Activated CD4-positive, alpha-beta T cell treated with anti-CD3 and anti-CD28 coated beads for 1 hour (primary cell): ENCODE measurements at regions not wholly inside any gene's neighbourhood (a gene's known extent, or its start where the extent isn't known, plus 50 kb on each side); places are given as distances from the start of the nearest gene placed in this dataset.

Experiments used
- DNase-seq: peaks from one replicate; pipeline ENCODE4 v3.0.0-alpha.2; 2020

DNA sequence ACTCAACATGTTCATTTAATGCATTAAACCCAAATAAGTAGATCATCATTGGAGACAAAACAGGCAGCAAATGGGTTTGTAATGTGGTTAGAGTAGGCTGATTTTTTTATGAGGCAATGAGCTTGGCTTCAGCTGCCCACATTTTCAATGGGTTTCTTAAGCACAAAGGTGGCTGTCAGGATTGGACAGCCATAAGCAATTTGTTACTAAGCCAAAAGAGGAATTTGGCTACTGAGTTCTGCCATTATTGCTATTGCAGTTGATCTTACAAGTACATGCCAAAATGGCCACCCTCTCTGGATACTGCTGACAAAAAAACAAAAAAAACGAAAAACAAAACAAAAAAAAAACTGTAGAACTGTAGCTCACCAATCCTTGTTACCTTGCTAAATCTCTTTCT is 1348.0 kb upstream of the PIK3C3 start:
- no peak for DNase-seq

DNA sequence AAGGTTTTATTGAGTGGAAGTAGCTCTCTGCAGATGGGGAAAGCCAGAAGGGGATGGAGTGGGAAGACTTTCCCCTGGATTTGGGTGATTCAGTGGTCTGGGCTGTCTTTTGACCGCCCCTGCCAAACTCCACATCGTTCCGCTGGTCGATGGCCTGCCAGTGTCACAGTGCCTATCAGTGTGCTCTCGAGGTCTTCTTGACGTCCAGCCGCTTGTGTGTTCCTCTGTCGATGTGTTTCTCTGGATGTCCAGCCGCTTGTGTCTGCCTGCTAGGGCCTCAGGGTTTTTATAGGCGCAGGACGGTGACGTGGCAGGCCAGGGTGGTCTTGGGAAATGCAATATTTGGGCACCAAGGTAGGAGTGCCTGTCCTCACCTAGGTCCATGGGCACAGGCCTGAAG is 1371.4 kb upstream of the PIK3C3 start:
- DNase-seq: no peak

DNA sequence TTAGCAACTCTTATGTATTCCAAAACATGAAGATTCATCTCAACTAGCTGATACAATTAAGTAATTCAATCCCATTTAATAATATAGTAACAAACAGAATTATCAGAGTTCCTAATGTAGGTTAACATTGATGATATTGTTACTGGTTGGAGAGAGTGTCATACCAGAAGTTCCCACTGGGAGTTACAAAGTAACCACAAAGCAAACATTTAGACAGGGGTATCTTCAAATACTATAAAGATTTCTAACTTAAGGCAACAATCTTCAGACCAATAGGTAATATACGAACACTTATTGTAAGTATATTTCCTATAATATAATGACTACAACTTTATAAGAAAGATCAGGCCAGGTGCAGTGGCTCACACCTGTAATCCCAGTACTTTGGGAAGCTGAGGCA is 1372.9 kb upstream of the PIK3C3 start:
- DNase-seq: no peak

DNA sequence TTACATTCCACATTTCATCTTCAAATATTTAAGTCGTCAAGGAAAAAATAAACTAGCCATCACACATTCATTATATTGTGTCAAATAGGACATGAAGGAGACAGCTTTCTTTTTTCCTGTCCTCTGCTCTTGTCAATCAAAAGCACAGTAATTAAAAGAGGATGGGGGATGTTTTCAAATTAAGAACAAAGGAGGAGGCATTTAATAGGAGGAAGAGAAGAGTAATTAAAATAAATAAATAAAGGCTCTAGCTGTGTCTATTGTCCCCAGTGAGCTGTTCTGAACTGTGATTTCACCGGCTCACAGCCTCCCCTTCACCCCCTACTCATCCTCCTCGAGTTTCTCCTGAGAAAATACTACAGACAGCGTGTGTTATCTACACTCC is 1377.1 kb upstream of the PIK3C3 start:
- DNase-seq: no peak

DNA sequence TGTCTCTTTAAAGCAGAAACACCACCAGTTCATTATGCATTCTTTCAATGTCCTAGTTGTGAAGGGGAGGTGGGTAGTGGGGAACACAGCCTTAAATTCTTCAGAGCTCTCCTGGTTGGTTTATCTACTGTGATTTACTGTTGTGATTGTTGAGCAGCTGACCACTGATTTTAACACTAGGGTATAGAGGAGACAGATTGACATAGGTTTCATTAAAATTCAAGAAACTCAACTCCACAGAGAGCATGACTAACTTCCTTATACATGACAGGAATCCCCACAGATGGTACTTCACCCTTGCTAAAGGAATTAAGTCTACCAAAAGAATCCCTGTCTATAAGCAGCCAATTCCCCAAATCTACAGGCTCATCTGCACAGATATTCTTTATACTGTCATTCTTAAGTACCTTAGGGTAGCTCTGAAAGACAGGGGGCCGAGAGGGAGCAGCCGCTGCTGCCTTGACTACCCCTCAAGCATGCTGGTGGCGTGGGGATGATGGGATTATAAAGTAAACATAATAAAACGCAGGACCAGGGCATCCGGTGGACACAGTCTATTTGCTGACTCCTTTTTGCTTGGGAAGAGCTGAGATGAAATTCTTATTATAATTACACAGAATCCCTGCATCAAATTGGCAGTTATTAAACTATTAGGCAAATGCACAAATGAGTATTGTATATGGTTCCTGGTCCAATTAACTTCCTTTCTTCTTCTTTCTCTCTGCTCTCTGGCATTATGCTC is 1377.6 kb upstream of the PIK3C3 start:
- DNase-seq: no peak

DNA sequence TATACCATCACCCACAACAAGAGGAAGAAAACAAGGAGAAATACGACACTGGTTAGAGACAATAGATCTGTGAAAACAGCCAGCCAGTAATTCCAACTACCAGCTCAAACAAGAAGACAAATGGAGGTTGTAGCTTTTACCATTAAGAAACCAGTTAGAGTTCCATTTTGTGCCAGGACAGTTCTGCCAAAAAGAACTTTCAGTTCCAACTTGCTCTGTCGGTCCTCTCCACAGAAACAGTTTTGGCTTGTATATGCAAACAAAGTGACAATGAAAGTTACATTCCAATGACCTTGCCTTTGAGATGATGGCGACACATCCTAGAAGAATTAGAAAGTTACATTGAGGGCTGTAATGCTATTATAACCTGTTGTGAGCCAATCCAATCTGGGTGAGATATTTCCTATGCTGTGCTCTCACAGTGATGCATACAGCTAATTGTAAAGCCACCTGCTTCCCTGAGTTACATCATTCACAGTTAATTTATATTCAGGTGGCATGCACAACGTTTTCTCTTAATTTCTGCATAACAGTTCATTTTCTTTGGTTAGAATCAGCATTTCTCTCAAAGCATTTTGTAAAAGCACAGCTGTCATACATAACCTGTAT is 1378.4 kb upstream of the PIK3C3 start:
- no peak for DNase-seq

DNA sequence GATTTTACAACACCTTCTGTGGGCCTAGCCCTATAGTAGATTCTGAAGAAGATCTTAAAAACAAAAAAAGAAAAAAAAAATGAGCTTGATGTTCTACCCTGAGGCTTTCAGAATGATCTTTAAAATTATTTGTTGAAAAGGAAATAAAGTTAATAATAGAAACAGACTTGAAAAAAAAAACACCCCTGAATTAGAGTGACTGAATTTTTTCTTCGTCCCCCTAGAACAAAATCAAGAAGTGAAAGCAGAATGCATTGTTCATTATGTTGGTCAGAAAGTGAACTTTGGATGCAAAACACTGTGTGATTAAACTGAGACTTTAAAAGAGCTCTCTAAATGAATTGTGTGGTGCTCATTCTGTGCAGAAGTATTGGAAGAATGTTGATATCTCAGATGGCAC is 1384.4 kb upstream of the PIK3C3 start:
- DNase-seq: no peak

DNA sequence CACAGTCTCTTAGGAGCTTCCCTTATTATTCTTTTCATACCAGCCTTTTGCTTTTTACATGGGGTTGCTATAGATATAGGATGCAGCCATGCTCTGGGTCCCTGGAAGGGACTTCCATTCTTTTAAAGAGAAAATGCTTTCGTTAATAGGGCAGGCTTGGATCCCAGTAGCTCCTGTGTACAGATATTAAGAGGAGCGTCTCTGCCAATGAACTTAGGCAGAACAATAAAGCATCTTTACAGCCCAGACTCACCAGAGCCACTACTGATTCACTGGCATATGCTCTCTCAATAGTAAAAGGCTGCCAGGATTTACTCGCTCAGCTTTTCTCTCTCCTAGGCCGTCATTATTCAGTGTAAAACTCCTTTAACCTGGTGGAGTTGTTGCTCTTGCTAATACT is 1385.4 kb upstream of the PIK3C3 start:
- no peak for DNase-seq

DNA sequence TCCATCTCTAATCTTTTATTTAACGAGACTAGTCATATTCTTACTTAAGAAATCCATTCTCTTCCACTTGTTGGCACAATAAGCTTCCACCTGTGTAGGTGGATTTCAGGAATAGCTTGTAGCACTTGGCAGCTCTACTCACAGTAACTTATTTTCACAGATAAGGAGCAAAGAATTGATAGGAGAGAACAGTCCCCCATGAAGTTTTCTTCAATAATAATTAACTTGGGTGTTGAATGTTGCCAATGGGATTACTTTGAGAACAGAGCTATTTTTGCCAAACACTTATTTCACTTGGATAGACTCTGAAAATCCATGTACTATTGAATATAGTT is 1388.6 kb upstream of the PIK3C3 start:
- no peak for DNase-seq

DNA sequence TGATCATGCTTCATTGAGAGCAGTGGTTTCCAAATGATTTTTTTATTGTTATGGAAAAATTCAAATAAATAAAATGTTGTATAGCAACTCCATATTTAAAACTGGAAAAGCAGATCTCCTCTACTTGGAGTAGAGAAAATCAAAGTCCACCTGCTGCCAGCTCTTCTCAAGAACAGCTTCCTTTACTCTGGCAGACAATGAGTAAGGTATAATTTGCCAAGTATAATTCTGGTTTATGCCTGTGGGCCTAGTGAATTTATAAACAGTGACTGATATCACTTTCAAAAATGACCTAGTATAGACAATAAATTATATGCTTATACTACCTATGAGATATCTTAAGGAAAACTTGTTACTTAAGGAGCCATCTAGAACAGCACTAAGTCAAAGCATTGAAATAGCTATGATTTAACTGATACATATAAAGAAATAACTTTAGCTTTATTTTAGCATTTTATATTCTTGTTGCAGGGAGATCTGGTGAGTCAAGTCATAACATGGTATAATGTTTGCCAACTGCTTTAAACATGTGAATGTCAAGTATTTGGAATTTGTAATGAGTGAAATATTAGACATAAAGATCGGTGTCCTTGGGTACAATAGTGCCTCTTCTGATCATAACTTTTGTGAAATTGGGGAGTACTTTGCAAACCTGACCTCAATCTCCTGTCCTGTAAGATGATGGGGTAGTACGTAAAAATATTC is 1389.1 kb upstream of the PIK3C3 start:
- DNase-seq: no peak

DNA sequence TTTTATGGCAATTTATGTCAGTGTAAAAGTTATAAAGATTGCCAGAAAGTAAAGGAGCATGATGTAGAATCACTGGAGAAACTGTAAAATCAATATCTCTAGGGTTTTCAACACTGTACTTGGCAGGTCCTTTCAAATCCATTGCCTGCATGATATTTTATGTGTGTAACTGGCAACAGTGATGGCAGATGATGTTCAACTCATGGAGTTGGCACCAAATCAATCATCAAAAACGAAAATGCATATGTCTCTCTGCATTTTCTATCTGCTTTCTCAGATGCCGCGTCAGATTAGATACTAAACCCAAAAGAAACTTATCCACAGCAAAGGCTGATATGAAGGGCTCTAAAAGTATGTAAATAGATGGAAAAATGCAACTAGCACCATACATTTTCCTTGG is 1395.5 kb upstream of the PIK3C3 start:
- DNase-seq: no peak

DNA sequence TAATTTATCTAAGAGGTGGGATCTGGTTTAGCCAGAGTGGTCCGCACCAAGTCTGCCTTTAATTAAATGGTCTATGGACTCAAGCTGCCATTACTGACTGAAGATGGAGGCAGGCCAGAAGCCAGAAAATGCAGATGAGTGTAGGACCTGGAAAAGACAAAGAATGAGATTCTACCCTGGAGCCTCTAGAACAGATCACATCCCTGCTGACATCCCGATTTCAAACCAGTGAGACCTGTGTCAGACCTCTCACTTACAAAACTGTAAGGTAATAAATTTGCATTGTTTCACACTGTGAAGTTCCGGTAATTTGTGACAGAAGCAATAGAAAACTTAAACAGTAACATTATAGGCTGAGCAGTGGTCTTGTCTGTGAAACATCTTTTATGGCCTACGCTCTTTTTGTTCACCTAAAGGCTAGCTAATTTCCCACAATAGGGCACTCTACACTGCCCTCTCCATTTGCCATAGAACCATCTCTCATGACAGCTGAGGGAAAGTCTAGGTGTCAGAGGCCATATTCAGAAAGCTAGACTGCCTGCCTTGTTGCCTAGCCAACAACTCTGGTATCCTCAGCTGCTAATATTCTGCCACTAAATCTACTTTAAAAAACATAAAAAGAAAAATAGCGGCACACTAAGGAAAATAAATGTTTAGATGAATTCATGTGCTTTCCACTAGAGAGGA is 1396.2 kb upstream of the PIK3C3 start:
- no peak for DNase-seq

DNA sequence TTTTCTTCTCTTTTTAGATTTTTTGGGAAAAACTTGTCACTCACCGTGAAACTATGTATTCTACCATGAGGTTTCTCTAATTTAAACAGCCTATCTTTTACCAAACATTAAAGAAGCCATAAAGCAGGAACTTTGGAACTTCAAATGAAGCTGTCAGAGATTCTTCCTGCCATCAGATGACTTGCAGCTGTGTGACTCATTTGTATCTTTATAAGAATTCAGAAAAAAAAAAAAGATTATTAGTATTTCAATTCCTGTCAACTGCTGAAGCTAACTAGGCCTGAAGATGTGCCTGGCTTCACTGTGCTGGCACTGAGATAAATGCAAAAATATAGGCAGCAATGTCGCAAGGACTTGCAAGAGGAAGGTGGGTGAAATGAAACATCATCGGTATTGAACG is 1399.1 kb upstream of the PIK3C3 start:
- DNase-seq: no peak

DNA sequence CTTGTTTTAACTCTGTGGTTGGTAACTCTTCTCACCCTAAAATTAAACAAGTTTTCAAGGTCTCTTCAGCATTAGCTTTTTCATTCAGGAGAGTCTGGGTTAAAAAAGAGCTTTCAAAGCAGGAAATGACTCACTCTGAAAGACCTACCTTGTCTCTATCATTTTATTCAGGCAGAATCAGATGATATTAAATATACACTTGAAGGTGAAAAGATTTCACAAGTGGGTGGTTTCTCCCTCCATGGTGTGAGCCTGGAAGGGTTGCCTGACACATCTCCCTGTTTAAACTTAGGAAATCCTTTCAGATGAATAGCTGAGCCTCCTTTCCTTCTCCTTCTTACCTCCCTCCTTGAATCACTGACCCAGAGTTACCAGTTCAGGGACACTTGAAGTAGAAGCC is 1402.0 kb upstream of the PIK3C3 start:
- no peak for DNase-seq

DNA sequence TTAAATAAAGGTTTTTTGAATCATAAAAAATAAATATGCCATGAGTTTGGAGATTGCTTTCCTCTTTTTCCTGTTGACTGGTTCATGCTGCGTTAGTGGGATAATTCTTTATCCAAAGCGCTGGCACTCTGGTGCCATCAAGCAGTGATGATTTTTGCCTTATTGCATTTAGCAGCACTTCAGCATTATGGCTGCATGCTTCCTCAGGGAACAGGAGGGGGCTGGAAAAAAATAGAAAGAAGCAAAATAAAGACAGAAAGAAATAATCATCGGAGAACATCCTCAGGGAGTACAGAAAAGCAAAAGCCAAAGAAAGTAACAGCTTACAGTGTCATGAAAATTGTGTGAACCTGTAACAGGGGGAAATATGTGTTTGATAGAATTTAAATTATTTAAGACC is 1408.2 kb upstream of the PIK3C3 start:
- DNase-seq: no peak

DNA sequence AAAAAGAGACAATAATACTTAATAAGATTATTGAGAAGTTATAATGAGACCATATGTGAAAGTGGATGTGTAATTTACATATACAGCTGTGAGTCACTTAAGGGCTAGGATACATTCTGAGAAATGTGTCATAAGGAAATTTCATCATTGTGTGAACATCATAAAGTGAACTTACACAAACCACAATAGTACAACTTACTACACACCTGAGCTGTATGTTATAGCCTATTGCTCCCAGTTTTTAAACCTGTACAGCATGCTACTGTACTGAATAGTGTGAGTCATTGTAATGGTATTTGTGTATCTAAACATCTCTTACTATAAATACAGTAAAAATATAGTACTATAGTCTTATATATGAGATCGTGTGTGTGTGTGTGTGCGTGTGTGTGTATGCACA is 1420.3 kb upstream of the PIK3C3 start:
- no peak for DNase-seq

DNA sequence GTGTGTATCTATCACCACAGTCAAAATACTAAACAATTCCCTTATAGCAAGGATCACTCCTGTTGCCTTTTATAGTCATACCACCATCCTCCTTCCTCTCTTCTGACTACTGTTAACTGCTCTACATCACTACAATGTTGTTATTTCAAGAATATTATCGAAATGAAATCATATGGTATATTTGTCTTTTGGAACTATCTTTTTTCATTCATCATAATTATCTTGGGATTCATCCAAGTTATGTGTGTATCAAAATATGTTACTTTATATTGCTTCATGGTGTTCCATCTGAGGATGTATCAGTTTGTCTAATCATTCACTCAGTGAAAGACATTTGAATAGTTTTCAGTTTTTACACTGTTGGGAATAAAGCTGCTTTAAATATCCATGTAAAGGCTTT is 1423.0 kb upstream of the PIK3C3 start:
- DNase-seq: no peak

DNA sequence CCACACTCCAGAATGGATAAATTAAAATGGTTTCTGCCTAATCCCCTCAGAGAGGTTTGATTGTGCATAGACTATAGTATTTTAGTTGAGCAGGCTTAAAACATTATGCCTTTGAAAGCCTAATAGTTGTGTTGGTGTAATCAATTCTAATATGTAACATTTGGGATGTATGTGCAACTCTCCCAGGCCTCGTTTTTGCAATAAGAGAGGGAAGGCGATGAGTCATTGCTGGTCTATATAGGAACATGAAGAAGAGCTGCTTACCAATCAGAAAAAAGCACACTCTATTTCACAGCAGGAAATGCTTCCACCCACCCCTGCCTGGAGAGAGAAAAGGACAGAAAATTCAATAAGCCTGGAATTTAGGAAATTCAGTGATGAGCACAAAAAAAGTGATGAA is 1424.0 kb upstream of the PIK3C3 start:
- DNase-seq: no peak

DNA sequence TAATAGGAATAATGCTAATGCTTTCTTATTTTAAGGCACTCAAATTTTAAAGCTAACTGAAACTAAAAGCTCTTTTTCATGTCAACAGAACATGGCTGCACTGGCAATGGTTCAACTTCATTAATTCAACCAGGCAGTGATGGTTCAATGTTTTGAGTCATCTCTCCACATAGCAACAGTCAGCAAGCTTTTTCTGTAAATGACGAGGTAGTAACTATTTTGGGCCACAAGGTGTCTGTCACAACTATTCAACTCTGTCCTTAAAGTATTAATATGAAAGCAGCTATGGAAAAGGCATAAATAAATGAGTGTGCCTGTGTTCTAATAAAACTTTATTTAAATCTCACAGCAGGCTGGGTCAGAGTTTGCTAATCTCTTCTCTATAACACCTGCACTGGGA is 1425.6 kb upstream of the PIK3C3 start:
- DNase-seq: no peak

DNA sequence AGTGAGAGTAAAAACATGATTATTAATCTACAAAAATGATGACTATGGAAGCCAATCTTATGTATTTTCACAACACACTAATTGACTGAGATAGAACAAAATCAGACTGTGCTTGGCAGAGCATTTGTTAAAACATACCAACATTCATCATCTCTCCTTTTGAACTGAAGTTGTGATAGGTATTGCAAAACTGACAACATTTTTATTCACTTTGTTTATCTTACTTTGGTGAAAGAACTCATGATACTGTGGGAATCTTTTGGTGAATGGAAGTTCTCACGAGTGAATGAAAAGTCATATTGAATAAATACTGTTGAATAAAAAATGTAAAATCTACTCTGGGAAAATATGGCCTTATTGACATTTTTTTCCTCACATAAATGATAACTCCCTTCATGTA is 1430.2 kb upstream of the PIK3C3 start:
- DNase-seq: no peak

DNA sequence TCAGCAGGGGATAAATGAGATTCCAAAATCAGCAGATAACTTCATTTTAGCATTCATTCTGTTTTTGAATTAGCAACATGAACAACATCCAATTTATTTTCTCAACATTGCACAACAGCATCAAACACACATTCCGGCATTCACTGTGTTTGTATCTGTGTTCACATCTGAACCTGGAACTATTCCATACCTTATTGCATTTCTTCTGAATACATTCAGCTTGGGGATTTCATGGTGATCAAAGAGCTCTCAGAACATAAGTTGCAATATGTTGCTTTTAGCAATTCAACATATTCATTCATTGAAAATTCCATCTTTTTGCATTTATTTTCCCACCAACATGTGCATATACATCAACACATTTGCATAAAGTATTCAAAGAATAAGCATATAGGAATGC is 1431.7 kb upstream of the PIK3C3 start:
- no peak for DNase-seq

DNA sequence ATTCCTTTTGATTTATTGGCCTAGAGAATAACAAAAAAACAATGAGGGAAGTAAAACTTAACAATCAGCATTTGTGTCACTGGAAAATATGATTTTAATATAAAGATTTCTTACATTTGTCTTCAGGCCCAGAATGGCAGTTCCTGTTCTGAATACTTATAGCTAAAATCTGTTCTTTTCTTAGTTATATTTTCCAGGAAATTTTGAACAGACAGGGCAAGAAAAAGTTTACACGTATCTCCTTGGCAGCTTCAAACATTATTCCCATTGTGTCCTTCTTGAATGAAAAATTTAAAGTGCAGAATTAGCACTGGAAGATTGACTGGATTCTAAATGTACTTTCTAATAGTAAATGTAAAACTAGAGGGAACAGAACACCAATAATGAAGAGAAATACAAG is 1454.0 kb upstream of the PIK3C3 start:
- DNase-seq: no peak

DNA sequence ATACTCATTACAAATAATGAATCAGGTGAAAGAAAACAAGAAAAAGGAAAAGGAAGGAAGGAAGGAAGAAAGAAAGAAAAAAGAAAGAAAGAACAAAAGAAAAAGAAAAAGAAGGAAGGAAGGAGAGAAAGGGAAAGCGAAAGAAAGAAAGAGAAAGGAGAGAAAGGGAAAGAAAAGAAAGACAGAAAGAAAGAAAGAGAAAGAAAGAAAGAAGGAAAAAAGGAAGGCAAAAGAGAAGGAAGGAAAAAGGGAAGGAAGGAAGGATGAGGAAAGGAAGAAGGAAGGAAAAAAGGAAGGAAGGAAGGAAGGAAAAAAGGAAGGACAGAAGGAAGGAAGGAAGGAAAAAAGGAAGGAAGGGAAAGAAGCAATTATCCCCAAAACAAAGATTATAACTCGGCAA is 1460.4 kb upstream of the PIK3C3 start:
- no peak for DNase-seq

DNA sequence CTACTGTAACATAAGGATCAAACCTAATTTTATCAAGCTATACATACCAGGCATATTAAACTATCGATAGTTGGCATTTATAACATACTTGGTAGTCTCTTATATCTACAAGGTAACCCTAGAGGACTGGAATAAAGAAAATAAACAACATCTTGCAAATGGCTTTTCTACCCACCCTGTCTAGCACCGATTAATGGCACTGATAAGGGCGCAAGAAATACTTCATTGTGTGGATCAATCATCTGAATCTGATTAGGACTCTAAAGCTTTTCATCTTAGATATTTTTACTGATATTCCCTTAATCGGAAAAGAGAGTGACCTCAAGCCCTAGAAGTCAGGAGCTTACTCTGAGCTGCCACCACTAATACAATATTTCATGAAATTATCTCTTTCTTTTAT is 1461.7 kb upstream of the PIK3C3 start:
- no peak for DNase-seq
